ENCODE measurements at regions not wholly inside any gene's neighbourhood (a gene's known extent, or its start where the extent isn't known, plus 50 kb on each side); places are given as distances from the start of the nearest gene placed in this dataset.

GRCh38 chr3:67301556-67301955 is 303.4 kb downstream of the KBTBD8 start:
- Histone ChIP-seq H3K4me1 (replicated peaks in 1 of 4; ENCODE audit: control insufficient read depth in 3 of 4, insufficient read depth in 4 of 4, low read length in 3 of 4) (peaks cover 0 to 6% (median 2%) of the 10 kb centered on the region in 4 experiments; a peak in 2 of 7 replicates), H3K4me2 (ENCODE audit: insufficient read depth in 1 of 2, low read depth in 2 of 2, low read length in 2 of 2) (no peak overlapping the region), H4K20me1 (replicated peaks in 1 of 2; ENCODE audit: control insufficient read depth in 1 of 2, insufficient read depth in 2 of 2, low read length in 2 of 2) (no peaks in the 10 kb centered on the region), H2AFZ (ENCODE audit: low read length) (no peak overlapping the region), H3K18ac (ENCODE audit: extremely low read depth, low read length) (no peak overlapping the region), H4K91ac (replicated peaks; ENCODE audit: insufficient read length, low read length) (no peak overlapping the region), H3K23ac (ENCODE audit: insufficient read length) (no peak overlapping the region), H2BK5ac (ENCODE audit: low read depth, low read length) (no peak overlapping the region), H2BK15ac (ENCODE audit: low read length) (no peak overlapping the region), H3K4ac (replicated peaks; ENCODE audit: insufficient read length, low read depth, low read length) (no peak overlapping the region), H3K14ac (ENCODE audit: insufficient read length) (no peak overlapping the region), H3K79me1 (ENCODE audit: low read depth, low read length) (no peaks in the 10 kb centered on the region), H3K9me3 (ENCODE audit: insufficient read depth in 2 of 2, low read depth in 1 of 2, low read length in 1 of 2) (no peaks in the 10 kb centered on the region), H2BK20ac (ENCODE audit: low read length) (no peak overlapping the region), H2AK5ac (ENCODE audit: low read depth, low read length) (no peak overlapping the region), H3K27ac (ENCODE audit: low read depth, low read length) (no peak overlapping the region), H3K23me2 (ENCODE audit: low read depth, low read length) (no peaks in the 10 kb centered on the region), H3K27me3 (replicated peaks in 1 of 4; ENCODE audit: control insufficient read depth in 3 of 4, extremely low read depth in 1 of 4, insufficient read depth in 3 of 4, low read length in 3 of 4) (no peaks in the 10 kb centered on the region), H2BK12ac (ENCODE audit: low read depth, low read length) (no peak overlapping the region), H4K8ac (ENCODE audit: extremely low read depth, insufficient read depth, low read length) (no peak overlapping the region), H4K5ac (ENCODE audit: insufficient read length, low read depth, low read length) (no peak overlapping the region), H3K36me3 (ENCODE audit: control insufficient read depth in 2 of 4, insufficient read depth in 4 of 4, low read length in 3 of 4) (no peaks in the 10 kb centered on the region), H3K56ac (replicated peaks; ENCODE audit: insufficient read length, low read depth, low read length) (no peak overlapping the region), H2BK120ac (replicated peaks; ENCODE audit: low read depth, low read length) (no peak overlapping the region), H3K79me2 (ENCODE audit: control insufficient read depth in 1 of 2, insufficient read depth in 2 of 2, low read length in 2 of 2) (no peaks in the 10 kb centered on the region), H3K4me3 (ENCODE audit: extremely low read depth in 1 of 4, insufficient read depth in 2 of 4, low read depth in 3 of 4, low read length in 4 of 4) (no peak overlapping the region), H3K9ac (replicated peaks in 1 of 4; ENCODE audit: extremely low read depth in 1 of 4, low read depth in 3 of 4, low read length in 3 of 4) (no peak overlapping the region)
- ChIA-PET POLR2A (ENCODE audit: partially characterized antibody) (no interaction called here), CTCF (ENCODE audit: partially characterized antibody) (interaction anchor here (1.1 to 1.3 kb wide), 2 partner anchors 16 to 34 kb away, joined by 3 read pairs; no protein-coding TSS in a partner anchor)
- TF ChIP-seq JUND (IDR thresholded peaks at IDR 0.05; ENCODE audit: low read length) (no peak), TAF1 (IDR thresholded peaks at IDR 0.05; ENCODE audit: low read depth, low read length) (no peak), SP2 (IDR thresholded peaks at IDR 0.05; ENCODE audit: low read length) (no peak), RNF2 (IDR thresholded peaks at IDR 0.05; ENCODE audit: borderline replicate concordance, low read depth, low read length, missing control alignments, poor library complexity, severe bottlenecking) (no peak), ASH2L (IDR thresholded peaks at IDR 0.05; ENCODE audit: low read length) (no peak), BCL11A (IDR thresholded peaks at IDR 0.05; ENCODE audit: low read depth in 2 of 2, low read length in 2 of 2) (no peak), POLR2AphosphoS5 (IDR thresholded peaks at IDR 0.05; ENCODE audit: low read depth, low read length) (no peak)
- 87% methylated on average over 2 of the region's 2 CpGs; no CpG with 5 or more reads in 1 of the 2 experiments for WGBS, 2 experiments (ENCODE audit: extremely low coverage in 1 of 2, insufficient coverage in 1 of 2, insufficient read length in 1 of 2, insufficient replicate concordance in 2 of 2, low coverage in 1 of 2, low lambda C conversion rate in 2 of 2, missing lambda C conversion rate in 1 of 2)
- no peak for FAIRE-seq
- DNase-seq (ENCODE audit: low read depth in 1 of 2, low spot score in 2 of 2): no peak

All from H1 (cell line).